ENCODE measurements at regions not wholly inside any gene's neighbourhood (a gene's known extent, or its start where the extent isn't known, plus 50 kb on each side); places are given as distances from the start of the nearest gene placed in this dataset.

- H3K4me2 ChIP-seq (ENCODE audit: insufficient read depth, low read length), result no peak overlapping the region
- H3K9me3 ChIP-seq (ENCODE audit: low read depth, low read length), result no peaks in the 10 kb centered on the region
- H3K27ac ChIP-seq (ENCODE audit: low read depth, low read length), result no peak overlapping the region
- no peak for TF ChIP-seq CTCF (IDR thresholded peaks at IDR 0.05; ENCODE audit: extremely low read depth, low read depth, low read length)
- no peaks in the 10 kb centered on the region for H3K36me3 ChIP-seq (ENCODE audit: insufficient read depth, low read length)
- no peaks in the 10 kb centered on the region for H3K79me2 ChIP-seq (ENCODE audit: insufficient read depth, low read length)
- H2AFZ ChIP-seq (ENCODE audit: low read length), result no peak overlapping the region
- no peaks in the 10 kb centered on the region for H3K4me1 ChIP-seq (ENCODE audit: insufficient read depth, low read length)
- H3K4me3 ChIP-seq (ENCODE audit: insufficient read depth, low read length), result no peak overlapping the region
- H4K20me1 ChIP-seq (ENCODE audit: insufficient read depth, low read length), result no peaks in the 10 kb centered on the region
- peaks cover 11% of the 10 kb centered on the region for H3K27me3 ChIP-seq (ENCODE audit: insufficient read depth, low read length)
- DNase-seq (ENCODE audit: insufficient read length, low spot score, missing footprints), result no peak
These were observed 91.8 kb downstream of the PLEKHG1 start for GRCh38 chr6:150691463-150691862.

- Histone ChIP-seq H3K36me3 (ENCODE audit: insufficient read depth, low read length) (no peaks in the 10 kb centered on the region), H3K4me1 (ENCODE audit: insufficient read depth, low read length) (no peaks in the 10 kb centered on the region), H3K4me3 (ENCODE audit: insufficient read depth, low read length) (no peak overlapping the region), H3K9me3 (ENCODE audit: low read depth, low read length) (no peaks in the 10 kb centered on the region), H2AFZ (ENCODE audit: low read length) (no peak overlapping the region), H4K20me1 (ENCODE audit: insufficient read depth, low read length) (no peaks in the 10 kb centered on the region), H3K27ac (ENCODE audit: low read depth, low read length) (no peak overlapping the region), H3K4me2 (ENCODE audit: insufficient read depth, low read length) (no peak overlapping the region), H3K27me3 (ENCODE audit: insufficient read depth, low read length) (peaks cover 5% of the 10 kb centered on the region), H3K79me2 (ENCODE audit: insufficient read depth, low read length) (no peaks in the 10 kb centered on the region)
- TF ChIP-seq CTCF (IDR thresholded peaks at IDR 0.05; ENCODE audit: extremely low read depth, low read depth, low read length), result no peak
- no peak for DNase-seq (ENCODE audit: insufficient read length, low spot score, missing footprints)
These were observed 92.9 kb downstream of the PLEKHG1 start for GRCh38 chr6:150692604-150693003.

GRCh38 chr6:150694889-150695288, 95.2 kb downstream of the PLEKHG1 start:
- H2AFZ ChIP-seq (ENCODE audit: low read length), result no peak overlapping the region
- no peak for DNase-seq (ENCODE audit: insufficient read length, low spot score, missing footprints)
- H4K20me1 ChIP-seq (ENCODE audit: insufficient read depth, low read length), result no peaks in the 10 kb centered on the region
- no peaks in the 10 kb centered on the region for H3K9me3 ChIP-seq (ENCODE audit: low read depth, low read length)
- no peak overlapping the region for H3K27ac ChIP-seq (ENCODE audit: low read depth, low read length)
- H3K4me3 ChIP-seq (ENCODE audit: insufficient read depth, low read length), result no peak overlapping the region
- no peaks in the 10 kb centered on the region for H3K36me3 ChIP-seq (ENCODE audit: insufficient read depth, low read length)
- H3K79me2 ChIP-seq (ENCODE audit: insufficient read depth, low read length), result no peaks in the 10 kb centered on the region
- H3K27me3 ChIP-seq (ENCODE audit: insufficient read depth, low read length), result peaks cover 13% of the 10 kb centered on the region
- no peak overlapping the region for H3K4me2 ChIP-seq (ENCODE audit: insufficient read depth, low read length)
- no peaks in the 10 kb centered on the region for H3K4me1 ChIP-seq (ENCODE audit: insufficient read depth, low read length)
- no peak for TF ChIP-seq CTCF (IDR thresholded peaks at IDR 0.05; ENCODE audit: extremely low read depth, low read depth, low read length)

- DNase-seq (ENCODE audit: insufficient read length, low spot score, missing footprints), result peak; percentile 88
- TF ChIP-seq CTCF (IDR thresholded peaks at IDR 0.05; ENCODE audit: extremely low read depth, low read depth, low read length), result no peak
- Histone ChIP-seq H3K9me3 (ENCODE audit: low read depth, low read length) (no peaks in the 10 kb centered on the region), H3K27me3 (ENCODE audit: insufficient read depth, low read length) (peaks cover 13% of the 10 kb centered on the region), H3K36me3 (ENCODE audit: insufficient read depth, low read length) (no peaks in the 10 kb centered on the region), H4K20me1 (ENCODE audit: insufficient read depth, low read length) (no peaks in the 10 kb centered on the region), H3K27ac (ENCODE audit: low read depth, low read length) (no peak overlapping the region), H3K4me3 (ENCODE audit: insufficient read depth, low read length) (no peak overlapping the region), H2AFZ (ENCODE audit: low read length) (no peak overlapping the region), H3K79me2 (ENCODE audit: insufficient read depth, low read length) (no peaks in the 10 kb centered on the region), H3K4me2 (ENCODE audit: insufficient read depth, low read length) (no peak overlapping the region), H3K4me1 (ENCODE audit: insufficient read depth, low read length) (no peaks in the 10 kb centered on the region)
These were observed 96.0 kb downstream of the PLEKHG1 start for GRCh38 chr6:150695652-150696051.

All from osteoblast (primary cell).